CD4-positive, CD25-positive, alpha-beta regulatory T cell (primary cell): ENCODE measurements at regions not wholly inside any gene's neighbourhood (a gene's known extent, or its start where the extent isn't known, plus 50 kb on each side); places are given as distances from the start of the nearest gene placed in this dataset.

Experiments used
- ATAC-seq, 2 donors: fragments of 150-1000 bp; cut with Tn5 transposase; one replicate each; pipeline ENCODE4 v1.10.0; 2021; ENCODE audit warnings: low read depth in 2 of 2, moderate number of reproducible peaks in 2 of 2, moderate library complexity in 1 of 2
- DNase-seq, 3 donors: peaks; one replicate each; pipeline versions ENCODE4 v3.0.0 to v3.0.0-alpha.2; 2012 to 2022; ENCODE audit warnings: mixed read lengths in 1 of 3
- H3K27ac ChIP-seq: one replicate; pipeline ENCODE4 v1.7.0; 2013; ENCODE audit warnings: mild to moderate bottlenecking, low read length; ENCODE audit not compliant: insufficient read depth, poor library complexity, severe bottlenecking
- H3K27me3 ChIP-seq: one replicate; pipeline ENCODE4 v1.7.0; 2013; ENCODE audit warnings: low read length; ENCODE audit not compliant: control insufficient read depth, insufficient read depth
- H3K36me3 ChIP-seq: one replicate; pipeline ENCODE4 v1.7.0; 2013; ENCODE audit warnings: mild to moderate bottlenecking, low read length, moderate library complexity; ENCODE audit not compliant: control insufficient read depth, insufficient read depth
- H3K4me1 ChIP-seq: 2 replicates; pipeline ENCODE4 v1.7.0; 2013; ENCODE audit warnings: mild to moderate bottlenecking, low read length; ENCODE audit not compliant: insufficient read depth, control insufficient read depth, poor library complexity, severe bottlenecking
- H3K4me3 ChIP-seq: one replicate; pipeline ENCODE4 v1.7.0; 2013; ENCODE audit warnings: low read depth, mild to moderate bottlenecking, low read length, moderate library complexity
- H3K9me3 ChIP-seq, 2 experiments: 1 replicate in 1 of 2; 2 replicates in 1 of 2; pipeline ENCODE4 v1.7.0; 2013; ENCODE audit warnings: low read length in 2 of 2, mild to moderate bottlenecking in 1 of 2, moderate library complexity in 1 of 2; ENCODE audit not compliant: control insufficient read depth in 2 of 2
- H3K27ac Mint-ChIP-seq, 3 donors: one replicate each; pipeline ENCODE4 v1.8.0; 2020 to 2022; ENCODE audit warnings: mild to moderate bottlenecking in 3 of 3, mixed read lengths in 3 of 3, moderate library complexity in 2 of 3
- H3K27me3 Mint-ChIP-seq: one replicate; pipeline ENCODE4 v1.8.0; 2022; ENCODE audit warnings: mild to moderate bottlenecking, mixed read lengths
- H3K36me3 Mint-ChIP-seq: one replicate; pipeline ENCODE4 v1.8.0; 2020; ENCODE audit warnings: mixed read lengths
- H3K4me1 Mint-ChIP-seq, 4 donors: one replicate each; pipeline ENCODE4 v1.8.0; 2020 to 2022; ENCODE audit warnings: mixed read lengths in 4 of 4, mild to moderate bottlenecking in 1 of 4
- H3K4me3 Mint-ChIP-seq, 4 donors: one replicate each; pipeline ENCODE4 v1.8.0; 2020 to 2022; ENCODE audit warnings: mild to moderate bottlenecking in 4 of 4, mixed read lengths in 4 of 4, moderate library complexity in 3 of 4
- H3K9me3 Mint-ChIP-seq, 7 donors: one replicate each; pipeline ENCODE4 v1.8.0; 2020 to 2022; ENCODE audit warnings: mixed read lengths in 7 of 7, mild to moderate bottlenecking in 3 of 7, moderate library complexity in 2 of 7

DNA sequence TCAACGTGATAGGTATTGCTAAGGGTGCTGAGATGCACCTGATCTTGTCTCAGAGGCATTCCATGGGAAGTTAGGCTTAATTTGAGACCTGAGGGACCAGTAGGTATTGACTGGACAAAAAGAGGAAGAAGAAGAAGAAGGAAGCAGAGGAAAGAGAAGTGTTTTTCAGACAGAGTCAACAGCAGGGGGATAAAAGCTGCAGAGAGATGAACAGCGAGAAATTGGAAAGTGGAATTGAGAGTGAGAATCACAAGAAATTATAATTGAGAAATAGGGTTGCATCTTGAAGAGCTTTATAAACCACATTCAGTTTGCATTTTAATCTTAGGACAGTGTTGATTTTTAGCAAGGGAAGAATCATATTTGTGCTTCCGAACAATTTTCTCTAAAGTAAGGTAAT is 254.0 kb downstream of the CD83 start:
- Histone ChIP-seq H3K4me3 (no peak overlapping the region), H3K27ac (no peak overlapping the region), H3K9me3 (no peaks in the 10 kb centered on the region), H3K36me3 (no peaks in the 10 kb centered on the region), H3K27me3 (no peaks in the 10 kb centered on the region), H3K4me1 (no peaks in the 10 kb centered on the region)
- Mint-ChIP-seq H3K9me3 (peaks cover 0 to 4% (median 0%) of the 10 kb centered on the region in 7 donors), H3K4me1 (peaks cover 0 to 10% (median 5%) of the 10 kb centered on the region in 4 donors), H3K36me3 (peaks cover 3% of the 10 kb centered on the region), H3K4me3 (peak overlapping the region in 2 of 4 donors; percentile 1 to 6), H3K27me3 (peaks cover 10% of the 10 kb centered on the region), H3K27ac (peak overlapping the region in 1 of 3 donors; percentile 52)
- no peak for ATAC-seq
- no peak for DNase-seq

DNA sequence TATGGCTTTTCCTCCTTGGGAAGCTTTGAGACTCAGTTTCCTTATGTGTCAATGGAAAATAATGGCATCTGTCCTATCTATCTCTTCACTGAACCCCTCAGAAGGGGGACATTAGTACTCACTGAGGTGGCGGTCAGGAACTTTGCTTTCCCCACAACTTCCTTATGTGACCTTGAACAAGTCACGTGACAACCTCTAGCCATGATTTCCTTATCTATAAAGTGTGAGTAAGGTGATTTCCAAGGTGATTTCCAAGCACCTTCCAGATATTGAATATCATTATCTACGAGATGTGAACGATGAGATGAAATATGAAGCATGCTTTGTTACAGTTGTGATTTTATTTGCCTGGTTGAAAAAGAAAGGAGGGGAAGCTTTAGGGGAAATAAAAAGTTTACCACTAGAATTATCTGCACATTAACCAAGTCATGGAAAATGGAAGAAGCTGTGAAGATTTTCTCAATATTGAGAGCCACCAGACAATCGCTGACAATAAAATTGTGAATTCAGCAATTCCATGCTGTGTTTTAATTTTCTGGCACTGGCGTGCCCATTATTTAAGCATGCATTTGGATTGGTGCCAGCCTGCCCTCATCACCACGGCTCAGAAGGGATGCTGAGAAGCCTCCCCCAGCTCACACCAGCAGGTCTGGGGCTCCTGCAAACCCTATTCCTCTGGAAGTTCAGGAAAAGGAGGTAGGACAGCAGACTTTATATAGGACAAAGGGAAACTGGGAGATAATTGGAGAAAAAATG is 255.3 kb downstream of the CD83 start:
- Mint-ChIP-seq H3K9me3 (peaks cover 0 to 4% (median 0%) of the 10 kb centered on the region in 7 donors), H3K27me3 (peaks cover 6% of the 10 kb centered on the region)

DNA sequence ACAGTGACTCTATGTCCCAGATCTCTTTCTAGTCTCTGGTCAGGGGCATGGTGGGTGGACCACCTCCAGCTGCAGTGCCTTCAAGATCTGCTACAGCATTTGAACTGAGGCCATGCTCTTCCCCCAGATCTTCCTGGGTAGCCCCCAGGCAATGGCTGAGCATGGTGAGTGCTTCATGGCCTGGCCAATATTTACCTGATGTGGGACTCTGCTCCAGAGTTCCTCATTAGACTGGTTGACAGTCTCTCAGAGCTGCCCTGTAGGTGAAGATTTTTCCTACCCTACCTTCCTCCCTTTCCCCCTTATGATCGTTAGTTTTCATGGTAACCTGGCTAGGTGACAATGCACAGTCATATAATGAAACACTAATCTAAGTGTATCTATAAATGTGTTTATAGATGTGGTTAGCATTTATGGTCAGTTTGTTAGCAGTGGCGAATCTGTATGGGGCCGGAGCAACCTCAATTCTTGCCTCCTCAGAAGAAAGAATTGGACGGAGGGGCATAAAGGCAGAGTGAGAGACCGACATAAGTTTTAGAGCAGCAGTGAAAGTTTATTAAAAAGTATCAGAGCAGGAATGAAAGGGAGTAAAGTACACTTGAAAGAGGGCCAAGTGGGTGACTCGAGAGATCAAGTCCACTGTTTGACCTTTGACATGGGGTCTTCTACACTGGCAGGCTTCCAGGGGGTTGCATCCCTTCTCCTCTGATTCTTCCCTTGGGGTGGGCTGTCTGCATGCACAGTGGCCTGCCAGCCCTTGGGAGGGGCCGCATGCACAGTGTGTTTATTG is 256.3 kb downstream of the CD83 start:
- Histone ChIP-seq H3K9me3 (no peaks in the 10 kb centered on the region), H3K36me3 (no peaks in the 10 kb centered on the region), H3K27me3 (no peaks in the 10 kb centered on the region), H3K4me3 (no peak overlapping the region), H3K27ac (no peak overlapping the region), H3K4me1 (no peaks in the 10 kb centered on the region)
- Mint-ChIP-seq H3K9me3 (peaks cover 0 to 4% (median 1%) of the 10 kb centered on the region in 7 donors), H3K27ac (no peak overlapping the region), H3K27me3 (peaks cover 6% of the 10 kb centered on the region), H3K4me1 (peaks cover 0 to 10% (median 5%) of the 10 kb centered on the region in 4 donors), H3K36me3 (peaks cover 3% of the 10 kb centered on the region), H3K4me3 (no peak overlapping the region)
- DNase-seq: no peak
- ATAC-seq: no peak

More for the DNA sequence above, 255.3 kb downstream of the CD83 start:
- ATAC-seq (no peak), DNase-seq (no peak)
- Mint-ChIP-seq H3K4me1 (peaks cover 0 to 10% (median 5%) of the 10 kb centered on the region in 4 donors), H3K27ac (no peak overlapping the region), H3K36me3 (peaks cover 3% of the 10 kb centered on the region), H3K4me3 (no peak overlapping the region)
- Histone ChIP-seq H3K36me3 (no peaks in the 10 kb centered on the region), H3K27ac (no peak overlapping the region), H3K4me3 (no peak overlapping the region), H3K9me3 (no peaks in the 10 kb centered on the region), H3K27me3 (no peaks in the 10 kb centered on the region), H3K4me1 (no peaks in the 10 kb centered on the region)

DNA sequence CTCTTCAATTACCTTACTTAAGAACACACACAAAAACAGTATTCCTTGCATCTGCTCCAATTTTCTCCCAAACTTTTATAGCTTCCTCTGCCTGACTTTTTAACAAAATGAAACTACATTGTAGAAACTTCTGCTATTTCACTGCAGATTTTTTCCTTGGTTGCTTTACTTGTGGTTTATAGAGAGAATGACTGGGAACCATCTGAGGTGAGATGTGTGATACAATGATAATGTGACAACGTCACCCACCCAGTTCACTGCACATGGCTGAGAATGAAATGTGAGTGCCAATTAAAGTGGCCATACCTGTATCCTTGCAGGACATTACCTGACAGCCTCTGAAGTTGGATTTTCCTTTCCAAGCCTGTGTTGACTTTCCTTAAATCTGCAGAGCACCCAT is 258.4 kb downstream of the CD83 start:
- H3K36me3 Mint-ChIP-seq: peaks cover 3% of the 10 kb centered on the region
- no peak for DNase-seq
- H3K27ac Mint-ChIP-seq: no peak overlapping the region
- Histone ChIP-seq H3K27ac (no peak overlapping the region), H3K4me3 (no peak overlapping the region), H3K9me3 (no peaks in the 10 kb centered on the region), H3K36me3 (no peaks in the 10 kb centered on the region), H3K27me3 (no peaks in the 10 kb centered on the region), H3K4me1 (no peaks in the 10 kb centered on the region)
- H3K27me3 Mint-ChIP-seq: peaks cover 6% of the 10 kb centered on the region
- H3K4me3 Mint-ChIP-seq: no peak overlapping the region
- peaks cover 0 to 3% (median 1%) of the 10 kb centered on the region in 7 donors for H3K9me3 Mint-ChIP-seq
- H3K4me1 Mint-ChIP-seq: peaks cover 0 to 10% (median 5%) of the 10 kb centered on the region in 4 donors
- ATAC-seq: no peak

DNA sequence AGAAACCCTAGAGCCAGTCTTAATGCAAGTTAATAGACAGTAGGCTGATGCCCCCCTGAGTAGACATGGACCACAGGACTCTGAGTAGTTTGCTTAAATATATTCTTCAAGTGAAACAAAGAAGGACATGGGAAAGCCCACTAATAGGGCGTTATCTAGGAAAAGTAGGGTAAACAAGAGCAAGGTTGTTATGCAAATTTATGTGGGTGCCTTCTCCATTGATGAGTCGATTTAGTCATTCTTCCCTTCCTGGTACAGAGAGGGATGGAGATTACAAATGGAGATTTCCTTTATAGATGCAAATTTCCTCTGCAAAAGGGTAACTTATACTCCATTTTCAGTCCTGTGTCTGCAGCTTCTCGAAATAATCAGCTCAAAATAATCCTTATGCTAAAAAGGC is 262.0 kb downstream of the CD83 start:
- no peak for ATAC-seq
- H3K27me3 ChIP-seq: no peaks in the 10 kb centered on the region
- Mint-ChIP-seq H3K9me3 (peaks cover 0 to 3% (median 0%) of the 10 kb centered on the region in 7 donors), H3K36me3 (no peaks in the 10 kb centered on the region), H3K4me1 (no peaks in the 10 kb centered on the region), H3K27ac (no peak overlapping the region), H3K4me3 (no peak overlapping the region), H3K27me3 (no peaks in the 10 kb centered on the region)
- no peaks in the 10 kb centered on the region for H3K36me3 ChIP-seq
- H3K4me1 ChIP-seq: no peaks in the 10 kb centered on the region
- no peaks in the 10 kb centered on the region for H3K9me3 ChIP-seq
- no peak overlapping the region for H3K27ac ChIP-seq
- H3K4me3 ChIP-seq: no peak overlapping the region
- no peak for DNase-seq

DNA sequence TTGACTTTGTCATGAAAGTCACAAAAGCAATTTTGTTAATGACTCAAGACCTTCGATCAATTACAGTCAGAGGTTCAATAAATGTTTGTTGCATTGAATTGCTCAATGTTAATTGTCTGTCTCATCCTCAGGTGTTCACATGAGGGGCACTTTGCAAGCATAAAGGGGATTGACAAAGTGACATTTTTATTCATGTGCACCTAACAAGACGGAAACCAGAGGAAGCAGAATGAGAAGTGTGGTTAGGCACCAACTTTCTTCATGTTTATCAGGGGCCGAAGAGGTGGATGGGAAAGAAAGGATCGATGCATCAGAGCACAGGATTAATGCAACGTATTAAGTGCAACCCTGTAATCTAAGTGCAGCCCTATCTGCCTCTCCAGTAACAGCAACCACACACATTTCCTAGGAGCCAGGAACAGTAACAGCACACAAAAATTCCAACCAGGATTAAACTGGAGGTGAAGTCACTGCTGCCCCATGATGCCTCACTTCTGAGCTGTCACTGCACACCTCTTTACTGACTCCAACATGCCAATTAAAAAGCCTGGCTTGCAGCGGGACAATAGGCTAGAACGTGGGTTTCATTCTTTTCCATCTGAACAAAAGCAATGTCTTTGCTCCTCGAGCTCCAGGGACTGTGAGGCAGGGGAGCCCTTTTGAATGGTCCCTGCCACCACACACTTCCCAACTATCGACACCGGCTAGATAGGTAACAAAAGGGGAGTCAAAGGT is 262.7 kb downstream of the CD83 start:
- no peak for DNase-seq
- Mint-ChIP-seq H3K27ac (no peak overlapping the region), H3K4me3 (no peak overlapping the region), H3K4me1 (no peaks in the 10 kb centered on the region), H3K36me3 (no peaks in the 10 kb centered on the region), H3K27me3 (no peaks in the 10 kb centered on the region), H3K9me3 (peaks cover 0 to 3% (median 0%) of the 10 kb centered on the region in 7 donors)
- no peak overlapping the region for H3K27ac ChIP-seq
- H3K9me3 ChIP-seq: no peaks in the 10 kb centered on the region
- no peak overlapping the region for H3K4me3 ChIP-seq
- no peaks in the 10 kb centered on the region for H3K27me3 ChIP-seq
- H3K4me1 ChIP-seq: no peaks in the 10 kb centered on the region
- ATAC-seq: no peak
- no peaks in the 10 kb centered on the region for H3K36me3 ChIP-seq

DNA sequence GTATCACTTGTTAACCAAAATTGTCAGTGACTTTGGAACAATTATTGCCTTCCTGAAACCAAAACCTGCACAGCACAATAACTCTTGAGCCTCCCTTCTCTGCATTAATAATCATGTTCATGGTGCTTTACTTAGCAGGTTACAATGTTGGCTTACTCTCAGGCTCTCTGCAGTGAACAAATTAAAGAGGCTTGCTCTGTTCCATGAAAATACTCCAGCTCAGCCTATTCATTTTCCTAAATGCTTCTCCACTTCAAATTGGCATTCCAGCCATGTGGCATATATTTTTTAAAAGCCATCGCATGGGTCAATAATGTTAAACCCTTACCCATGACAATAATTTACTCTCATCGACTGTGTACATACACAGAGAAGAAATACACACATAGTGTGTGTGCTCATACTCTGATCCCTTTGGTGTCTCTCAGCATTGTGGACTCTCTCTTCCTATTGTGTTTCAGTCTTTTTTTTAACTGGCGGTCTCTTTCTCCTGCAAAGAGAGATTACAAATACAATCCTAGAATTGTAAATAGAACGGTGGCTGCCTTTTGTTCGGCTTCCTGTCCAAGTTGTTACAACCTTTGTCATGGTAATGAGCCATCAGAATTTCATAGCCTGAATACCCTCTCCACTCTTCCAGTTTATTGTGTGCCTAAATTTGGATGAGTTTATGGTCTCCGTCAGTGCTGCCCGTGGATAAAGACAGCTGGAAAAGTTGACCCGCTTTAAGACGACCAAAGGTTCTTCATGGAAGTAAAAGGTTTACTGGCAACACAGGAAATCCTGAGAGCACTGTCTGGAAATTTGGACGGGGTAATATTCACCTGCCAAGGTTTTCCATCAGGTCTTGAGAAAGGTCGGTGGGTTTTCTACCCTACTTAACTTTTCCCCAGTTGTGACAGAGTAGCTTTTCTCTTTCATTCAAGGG is 263.6 kb downstream of the CD83 start:
- no peaks in the 10 kb centered on the region for H3K36me3 Mint-ChIP-seq
- H3K9me3 ChIP-seq: no peaks in the 10 kb centered on the region
- H3K4me3 ChIP-seq: no peak overlapping the region
- no peaks in the 10 kb centered on the region for H3K4me1 Mint-ChIP-seq
- no peak overlapping the region for H3K27ac ChIP-seq
- H3K27me3 Mint-ChIP-seq: no peaks in the 10 kb centered on the region
- H3K4me1 ChIP-seq: no peaks in the 10 kb centered on the region
- ATAC-seq (no peak), DNase-seq (no peak)
- H3K9me3 Mint-ChIP-seq: peaks cover 0 to 3% (median 0%) of the 10 kb centered on the region in 7 donors
- H3K36me3 ChIP-seq: no peaks in the 10 kb centered on the region
- no peak overlapping the region for H3K27ac Mint-ChIP-seq
- no peaks in the 10 kb centered on the region for H3K27me3 ChIP-seq
- H3K4me3 Mint-ChIP-seq: no peak overlapping the region
